GM21717 (cell line): ENCODE measurements at regions not wholly inside any gene's neighbourhood (a gene's known extent, or its start where the extent isn't known, plus 50 kb on each side); places are given as distances from the start of the nearest gene placed in this dataset.

Experiments used
- ATAC-seq: cut with Tn5 transposase; IDR thresholded peaks from one replicate; pipeline ENCODE4 v1.9.1; 2021; ENCODE audit warnings: mild to moderate bottlenecking, moderate library complexity; ENCODE audit not compliant: unreplicated experiment

DNA sequence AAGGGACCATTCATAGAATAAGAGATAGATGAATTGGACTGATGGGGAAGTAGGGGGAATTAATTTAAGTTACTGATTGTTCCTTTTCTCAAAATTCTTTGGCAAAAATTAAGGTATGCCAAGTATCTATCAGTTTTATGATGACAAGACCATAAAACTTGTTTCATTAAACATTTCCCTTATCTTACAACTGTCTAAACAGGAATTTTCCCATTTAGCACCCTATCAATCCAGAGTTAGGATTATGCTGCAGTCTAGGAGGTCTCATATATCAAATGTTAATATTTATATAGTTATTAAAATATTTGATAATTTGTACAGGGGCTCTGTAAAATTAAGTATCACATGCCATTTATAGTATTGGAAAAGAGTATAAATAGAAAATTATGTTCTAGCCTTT lies 51.5 kb upstream of the ARID1B start:
- ATAC-seq = no peak

- ATAC-seq = peak; percentile 62
Measured at GRCh38 chr6:156720691-156721685, 56.2 kb upstream of the ARID1B start.

GRCh38 chr6:156719720-156720563 lies 57.2 kb upstream of the ARID1B start:
- peak; percentile 68 for ATAC-seq

DNA sequence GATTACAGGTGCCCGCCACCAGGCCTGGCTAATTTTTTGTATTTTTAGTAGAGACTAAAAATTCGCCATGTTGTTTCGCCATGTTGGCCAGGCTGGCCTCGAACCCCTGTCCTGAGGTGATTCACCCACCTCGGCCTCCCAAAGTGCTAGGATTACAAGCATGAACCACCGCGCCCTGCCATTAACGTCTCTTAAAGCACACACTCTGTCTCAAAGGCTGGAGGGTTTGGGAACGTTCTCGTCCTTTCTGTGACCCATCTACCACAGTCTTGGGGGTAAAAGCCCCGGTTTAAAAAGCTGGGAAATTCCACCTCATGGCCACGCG lies 57.8 kb upstream of the ARID1B start:
- ATAC-seq = no peak

DNA sequence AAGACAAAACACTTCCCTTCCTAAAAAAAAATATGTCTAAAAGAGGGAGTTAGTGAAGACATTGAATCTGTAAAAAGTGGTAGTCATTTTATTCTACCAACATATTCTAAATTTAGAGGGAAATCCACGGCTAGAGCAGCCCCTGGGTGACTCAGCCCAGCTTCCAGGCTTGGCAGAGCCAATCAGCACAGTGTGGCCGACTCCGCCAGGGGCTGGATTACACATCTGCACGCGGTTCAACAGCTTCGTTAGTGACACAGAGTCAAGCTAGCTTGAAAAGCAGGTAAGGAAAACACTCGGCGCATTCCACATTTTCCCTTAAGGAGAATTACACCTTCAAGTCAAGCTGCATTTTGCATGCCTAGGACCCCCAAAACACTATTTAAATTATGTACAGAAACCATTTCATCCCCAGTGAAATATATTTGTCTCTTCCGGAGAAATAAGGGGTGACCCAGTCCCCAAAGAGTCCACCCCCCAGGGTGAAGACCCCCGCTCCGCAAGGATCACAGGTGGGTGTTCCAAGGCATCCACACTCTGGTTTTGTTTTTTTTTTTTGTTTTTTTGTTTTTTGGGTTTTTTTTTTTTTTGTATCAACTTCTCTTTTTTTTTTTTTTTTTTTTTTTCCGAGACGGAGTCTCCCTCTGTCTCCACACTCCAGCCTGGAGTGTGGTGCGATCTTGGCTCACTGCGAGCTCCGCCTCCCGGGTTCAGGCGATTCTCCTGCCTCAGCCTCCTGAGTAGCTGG lies 58.4 kb upstream of the ARID1B start:
- ATAC-seq = no peak

- ATAC-seq = no peak
Measured at GRCh38 chr6:156717542-156717941, 59.6 kb upstream of the ARID1B start.

DNA sequence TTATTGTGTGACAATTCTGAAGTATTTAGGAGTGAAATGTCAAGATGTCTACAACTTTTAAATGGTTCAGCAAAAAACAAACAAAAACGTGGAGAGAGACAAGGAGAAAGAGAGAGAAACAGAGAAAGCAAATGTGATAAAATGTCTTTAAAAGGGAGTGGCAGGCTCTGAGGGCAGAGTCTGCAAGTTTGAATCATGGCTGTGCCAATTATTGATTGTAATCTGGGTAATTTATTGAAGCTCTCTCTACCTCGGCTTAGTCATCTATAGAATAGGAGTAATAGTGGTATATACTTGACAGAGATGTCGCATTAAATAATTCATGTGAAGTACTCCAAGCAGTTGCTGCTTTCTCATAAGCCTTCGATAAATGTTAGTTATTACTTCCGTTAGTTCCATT lies 61.3 kb upstream of the ARID1B start:
- ATAC-seq = no peak

DNA sequence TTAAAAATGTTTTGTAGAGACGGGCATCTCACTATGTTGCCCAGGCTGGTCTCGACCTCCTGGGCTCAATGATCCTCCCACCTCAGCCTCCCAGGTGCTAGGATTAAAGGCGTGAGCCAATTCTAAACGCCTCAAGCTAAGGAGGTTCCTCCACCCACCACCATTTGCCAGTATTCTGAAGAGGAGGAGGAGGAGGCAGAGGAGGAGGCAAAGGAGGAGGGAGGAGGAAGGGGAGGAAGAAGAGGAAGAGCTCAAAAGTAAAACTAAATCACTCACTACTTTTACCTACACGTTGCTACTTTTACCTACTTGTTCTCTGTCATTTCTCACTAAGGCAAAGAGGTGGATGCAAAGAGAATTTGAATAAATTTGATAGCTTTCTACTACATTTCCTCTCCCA lies 63.6 kb upstream of the ARID1B start:
- ATAC-seq = no peak

- no peak for ATAC-seq
Measured at GRCh38 chr6:156710479-156710878, 66.7 kb upstream of the ARID1B start.

DNA sequence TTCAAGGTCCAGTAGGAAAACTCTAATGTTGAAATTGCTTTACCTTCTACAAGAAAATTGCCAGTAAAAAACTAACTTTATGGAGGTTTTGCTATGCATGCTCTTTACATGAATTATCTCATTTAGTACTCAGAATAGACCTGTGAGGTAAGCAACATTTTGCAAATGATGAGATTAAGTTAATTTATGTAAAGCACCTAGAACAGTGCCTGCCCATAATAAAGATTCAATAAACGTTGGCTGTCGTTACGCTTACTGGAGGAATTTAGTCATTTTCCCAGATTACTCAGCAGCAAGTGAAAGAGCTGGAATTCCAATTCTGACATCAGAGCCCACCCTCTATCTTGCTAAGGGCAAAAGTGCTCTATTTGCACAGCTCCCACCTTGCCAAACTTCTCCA lies 69.4 kb upstream of the ARID1B start:
- no peak for ATAC-seq

DNA sequence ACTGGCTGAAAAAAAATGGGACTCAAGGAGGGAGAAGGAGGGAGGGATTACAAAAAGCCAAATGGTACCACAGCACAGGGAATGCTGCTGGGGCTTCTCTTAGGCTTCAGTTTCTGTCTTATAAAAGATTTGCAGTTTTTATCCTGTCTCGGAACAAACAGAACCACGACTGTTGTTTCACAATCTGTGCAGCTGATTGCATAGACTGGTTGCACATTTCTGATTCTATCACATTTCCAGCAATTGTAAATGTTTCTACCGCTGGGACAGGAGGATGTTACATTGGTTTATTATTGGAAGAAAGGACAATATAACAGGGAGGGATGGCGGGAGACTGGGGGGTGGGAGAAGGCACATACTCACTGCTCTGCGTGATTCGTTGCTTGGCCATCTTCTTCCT lies 73.5 kb upstream of the ARID1B start:
- no peak for ATAC-seq

DNA sequence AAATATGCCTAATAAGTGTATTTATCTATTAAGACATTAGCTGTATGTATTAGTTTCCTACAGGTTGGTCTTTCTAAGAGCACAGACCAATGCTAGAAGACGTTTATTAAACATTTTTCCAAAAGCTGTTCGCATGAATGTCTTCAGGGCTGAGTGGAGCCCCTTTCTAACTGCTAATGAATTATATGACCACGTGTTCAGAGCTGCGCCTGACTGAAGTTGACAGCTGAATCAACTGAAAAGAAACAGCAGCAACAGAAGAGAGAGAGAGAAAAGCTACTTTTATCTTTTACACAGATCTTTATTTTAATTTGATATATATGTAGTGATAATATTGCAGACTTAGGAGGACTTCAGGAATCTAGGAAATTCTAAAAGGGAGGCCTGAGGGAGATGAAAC lies 75.2 kb upstream of the ARID1B start:
- no peak for ATAC-seq

DNA sequence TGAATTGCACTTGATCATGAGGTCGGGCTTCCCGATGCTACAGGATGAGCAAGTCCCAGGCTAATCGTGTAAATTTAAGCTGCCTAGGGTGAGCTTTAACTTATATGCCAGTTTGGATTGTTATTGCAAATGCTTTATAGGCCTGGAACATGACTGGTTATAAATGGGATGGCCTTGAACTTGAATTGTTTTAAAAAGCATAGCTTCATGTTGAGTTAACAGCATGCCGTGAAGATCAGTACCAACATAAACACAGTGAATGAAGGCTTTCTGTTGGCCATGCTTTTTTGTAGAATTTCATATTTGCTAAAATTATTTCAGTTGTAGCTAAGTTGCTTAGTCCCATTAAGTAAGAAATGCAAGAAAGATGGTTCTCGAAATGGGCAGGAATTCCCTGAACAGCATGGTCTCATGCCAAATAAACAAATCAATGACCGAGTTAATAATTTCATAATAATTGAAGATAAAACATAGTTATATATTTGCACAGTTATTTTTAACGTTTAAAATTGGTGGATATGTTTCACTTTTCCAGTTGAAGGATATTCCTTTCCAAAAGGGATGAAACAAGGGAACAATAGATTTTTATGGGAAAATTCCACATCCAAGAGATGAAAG lies 76.6 kb upstream of the ARID1B start:
- ATAC-seq = no peak

DNA sequence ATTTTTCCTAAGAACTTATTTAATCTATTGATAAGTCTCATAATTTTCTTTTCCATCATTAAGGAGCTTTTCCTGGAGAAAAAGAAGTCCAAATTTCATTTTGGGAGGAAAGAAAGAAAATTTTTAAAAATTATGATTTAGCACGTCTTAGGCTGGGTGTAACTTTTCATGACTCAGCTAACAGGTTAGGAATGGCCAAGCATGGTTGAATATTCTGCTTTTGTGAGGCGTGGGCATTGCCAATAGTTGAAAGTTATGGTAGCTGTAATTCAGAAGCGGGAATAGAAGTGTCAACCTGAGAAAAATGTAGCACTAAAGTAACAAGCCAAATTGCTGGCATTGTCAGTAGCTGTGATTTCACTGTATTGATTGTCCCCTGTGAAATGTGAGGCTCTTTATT lies 77.2 kb upstream of the ARID1B start:
- ATAC-seq = no peak

GRCh38 chr6:156699017-156699421 lies 78.2 kb upstream of the ARID1B start:
- peak; percentile 40 for ATAC-seq

DNA sequence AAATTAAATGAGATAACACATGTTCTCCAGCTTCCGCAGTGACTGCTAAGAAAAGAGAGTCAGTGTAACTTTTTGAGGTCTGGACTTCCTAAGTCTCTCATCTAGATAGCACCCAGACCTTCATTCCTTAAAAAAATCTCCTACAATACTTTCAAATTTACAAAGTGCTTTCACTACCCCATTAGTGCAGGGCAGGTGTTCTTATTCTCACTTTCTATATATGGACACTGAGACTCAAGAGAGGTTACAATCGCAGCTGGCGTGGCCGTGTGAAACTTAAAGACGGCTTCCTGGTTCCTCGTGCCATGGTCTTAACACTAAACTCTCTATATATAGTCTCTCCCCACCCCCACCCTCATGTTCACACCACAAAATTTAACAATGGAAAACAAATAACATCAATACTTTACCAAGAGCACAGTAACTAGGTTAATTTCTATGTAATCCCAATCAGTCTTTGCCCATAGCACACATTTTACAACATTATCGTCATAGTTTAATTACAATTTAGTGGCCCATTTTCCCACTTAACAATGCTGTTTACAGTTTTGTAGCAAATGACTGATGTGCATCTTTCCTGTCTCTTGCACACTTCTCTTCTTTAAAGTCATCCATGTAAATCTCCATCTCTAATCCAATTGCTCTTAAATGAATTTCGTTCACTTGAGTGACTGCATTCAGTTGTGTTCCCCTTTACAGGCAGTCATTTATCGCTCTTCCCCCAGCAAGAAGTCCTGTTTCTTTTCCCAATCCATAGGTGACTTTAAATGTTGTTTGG lies 78.8 kb upstream of the ARID1B start:
- peak; percentile 79 for ATAC-seq

GRCh38 chr6:156697225-156697830 lies 79.8 kb upstream of the ARID1B start:
- peak; percentile 40 for ATAC-seq

DNA sequence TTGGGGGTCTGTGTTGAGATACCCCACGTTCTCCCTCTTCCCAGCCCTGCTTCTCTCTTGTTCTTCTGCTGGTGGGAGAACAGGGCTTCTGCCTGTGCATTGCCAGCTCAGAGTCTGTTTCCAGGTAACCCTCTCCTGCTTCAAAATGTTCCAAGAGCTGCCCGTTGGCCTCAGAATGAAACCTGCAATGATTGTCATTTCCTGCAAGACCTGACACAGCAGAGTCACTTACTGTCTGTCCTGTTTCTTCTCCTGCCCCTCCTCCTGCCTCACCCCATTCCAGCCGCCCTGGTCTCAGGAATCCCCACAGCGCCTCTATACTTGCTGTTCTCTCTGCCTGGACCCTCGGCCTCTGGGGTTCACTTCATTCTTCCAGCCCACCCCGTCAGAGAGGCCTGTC lies 81.4 kb upstream of the ARID1B start:
- ATAC-seq = no peak

- no peak for ATAC-seq
Measured at GRCh38 chr6:156694679-156695078, 82.5 kb upstream of the ARID1B start.

GRCh38 chr6:156691018-156691417 lies 86.2 kb upstream of the ARID1B start:
- peak; percentile 57 for ATAC-seq
